SK-N-SH (cell line): ENCODE measurements at regions not wholly inside any gene's neighbourhood (a gene's known extent, or its start where the extent isn't known, plus 50 kb on each side); places are given as distances from the start of the nearest gene placed in this dataset.

Experiments
- CTCF ChIA-PET: fragments of 300-600, 350-600 bp; formaldehyde crosslinking; extraction: SDS; loops from one replicate; lab custom pipeline; 2021; lab: Yijun Ruan, JAX
- POLR2A ChIA-PET: fragments of 350-600 bp; sonication (Branson Sonifier 250); formaldehyde crosslinking; extraction: SDS; loops from one replicate; lab custom pipeline; 2020; ENCODE audit warnings: antibody characterized with exemption, inconsistent platforms; lab: Yijun Ruan, JAX
- DNase-seq: peaks from one replicate; pipeline ENCODE4 v3.0.0; 2012
- H2AFZ ChIP-seq: fragments of 200-600 bp; sonication (generic); 2 replicates; pipeline ENCODE4 v1.8.1; 2016; ENCODE audit warnings: antibody characterized with exemption, mild to moderate bottlenecking, low read depth
- H3F3A ChIP-seq: fragments of 200-600 bp; sonication (generic); replicated peaks from 2 replicates; pipeline ENCODE3; 2016; ENCODE audit warnings: antibody characterized with exemption, mild to moderate bottlenecking; ENCODE audit not compliant: insufficient read depth
- H3K27ac ChIP-seq, 2 experiments: fragments of 200-500 bp in 1 of 2; fragments of 200-600 bp in 1 of 2; sonication (Bioruptor generic) in 1 of 2; sonication (generic), shearing (Covaris generic) in 1 of 2; 2 replicates each; pipeline versions ENCODE4 v1.5.1 to v1.6.1; 2014 to 2016; ENCODE audit warnings: low read depth in 2 of 2, inconsistent platforms in 1 of 2, low read length in 1 of 2, mild to moderate bottlenecking in 1 of 2, mixed read lengths in 1 of 2
- H3K27me3 ChIP-seq: fragments of 200-600 bp; sonication (generic), shearing (Covaris generic); 2 replicates; pipeline ENCODE4 v1.6.1; 2016; ENCODE audit warnings: mixed run types; ENCODE audit not compliant: insufficient read depth
- H3K36me3 ChIP-seq, 2 experiments: fragments of 200-500 bp in 1 of 2; fragments of 200-600 bp in 1 of 2; sonication (Bioruptor generic) in 1 of 2; sonication (generic) in 1 of 2; replicated peaks in 1 of 2; 2 replicates each; pipeline versions ENCODE3 to v1.5.1; 2014 to 2016; ENCODE audit warnings: low read length in 1 of 2, mild to moderate bottlenecking in 1 of 2; ENCODE audit not compliant: insufficient read depth in 2 of 2, control insufficient read depth in 1 of 2
- H3K4me1 ChIP-seq, 2 experiments: fragments of 200-500 bp in 1 of 2; fragments of 200-600 bp in 1 of 2; sonication (Bioruptor generic) in 1 of 2; sonication (generic), shearing (Covaris generic) in 1 of 2; 2 replicates each; pipeline versions ENCODE4 v1.5.1 to v1.6.1; 2014 to 2016; ENCODE audit warnings: low read depth in 1 of 2, low read length in 1 of 2, mixed run types in 1 of 2; ENCODE audit not compliant: insufficient read depth in 2 of 2, control insufficient read depth in 1 of 2
- H3K4me2 ChIP-seq: fragments of 200-600 bp; sonication (generic), shearing (Covaris generic); 2 replicates; pipeline ENCODE4 v1.6.1; 2017; ENCODE audit warnings: mixed run types
- H3K4me3 ChIP-seq, 2 experiments: fragments of 200-500 bp in 1 of 2; fragments of 200-600 bp in 1 of 2; sonication (Bioruptor generic) in 1 of 2; sonication (generic), shearing (Covaris generic) in 1 of 2; 2 replicates each; pipeline versions ENCODE4 v1.5.1 to v1.8.1; 2014 to 2016; ENCODE audit warnings: low read depth in 2 of 2, inconsistent platforms in 1 of 2, low read length in 1 of 2, mild to moderate bottlenecking in 1 of 2, mixed read lengths in 1 of 2, moderate library complexity in 1 of 2
- H3K79me2 ChIP-seq: fragments of 200-600 bp; sonication (generic); 2 replicates; pipeline ENCODE4 v1.8.1; 2017; ENCODE audit warnings: mild to moderate bottlenecking; ENCODE audit not compliant: insufficient read depth
- H3K9ac ChIP-seq: fragments of 200-600 bp; sonication (generic); 2 replicates; pipeline ENCODE4 v1.6.1; 2017; ENCODE audit warnings: mixed run types
- H3K9me2 ChIP-seq: fragments of 200-600 bp; sonication (generic); 2 replicates; pipeline ENCODE4 v1.6.1; 2017; ENCODE audit warnings: mixed run types
- H3K9me3 ChIP-seq: fragments of 200-600 bp; sonication (generic); 2 replicates; pipeline ENCODE4 v1.6.1; 2017; ENCODE audit warnings: mixed run types, mild to moderate bottlenecking, moderate library complexity
- H4K20me1 ChIP-seq: fragments of 200-600 bp; sonication (generic); 2 replicates; pipeline ENCODE4 v1.6.1; 2017; ENCODE audit warnings: mild to moderate bottlenecking, mixed run types; ENCODE audit not compliant: insufficient read depth
- CHD2 ChIP-seq: fragments of 150-350 bp; IDR thresholded peaks from 2 replicates; pipeline ENCODE4 v1.6.1; 2018; ENCODE audit warnings: low read length; ENCODE audit not compliant: partially characterized antibody
- EP300 ChIP-seq, 2 experiments: IDR thresholded peaks; 2 replicates each; pipeline versions ENCODE4 v1.4.0 to v1.6.1; 2012; ENCODE audit warnings: borderline replicate concordance in 1 of 2, low read depth in 1 of 2, low read length in 1 of 2
- JUND ChIP-seq: IDR thresholded peaks from 2 replicates; pipeline ENCODE4 v1.4.0; 2012
- MEF2A ChIP-seq: IDR thresholded peaks from 2 replicates; pipeline ENCODE4 v1.4.0; 2012; ENCODE audit warnings: low read depth, borderline replicate concordance
- POLR2AphosphoS5 ChIP-seq: IDR thresholded peaks from 2 replicates; pipeline ENCODE4 v1.6.1; 2012; ENCODE audit warnings: low read depth, low read length
- RAD21 ChIP-seq: IDR thresholded peaks from 2 replicates; pipeline ENCODE4 v1.6.1; 2012; ENCODE audit warnings: mild to moderate bottlenecking, low read length
- RFX5 ChIP-seq: IDR thresholded peaks from 2 replicates; pipeline ENCODE4 v1.6.1; 2012; ENCODE audit warnings: mild to moderate bottlenecking, improper control_type of control experiment, low read length
- SIN3A ChIP-seq: IDR thresholded peaks from 2 replicates; pipeline ENCODE4 v1.6.1; 2012; ENCODE audit warnings: low read depth, mild to moderate bottlenecking, low read length, moderate library complexity, borderline replicate concordance
- TAF1 ChIP-seq: IDR thresholded peaks from 2 replicates; pipeline ENCODE4 v1.6.1; 2012; ENCODE audit warnings: low read depth, mild to moderate bottlenecking, low read length, moderate library complexity, borderline replicate concordance
- TEAD4 ChIP-seq: IDR thresholded peaks from 2 replicates; pipeline ENCODE4 v1.4.0; 2012; ENCODE audit warnings: mild to moderate bottlenecking, borderline replicate concordance; ENCODE audit not compliant: insufficient read depth
- YY1 ChIP-seq: IDR thresholded peaks from 2 replicates; pipeline ENCODE4 v1.4.0; 2012; ENCODE audit warnings: low read depth, mild to moderate bottlenecking
- WGBS: methylation state at CpG from one replicate; pipeline ENCODE4 v1.1.6; 2017; ENCODE audit warnings: low lambda C conversion rate; 5-methylcytosine and 5-hydroxymethylcytosine counted together
- TF ChIP-seq, protein P1 (sequence below): fragments of 200-600 bp; sonication (generic); IDR thresholded peaks from 2 replicates; pipeline ENCODE4 v1.6.1; 2017; ENCODE audit warnings: antibody characterized with exemption, mild to moderate bottlenecking, moderate library complexity
- TF ChIP-seq, protein P2 (sequence below): IDR thresholded peaks from 2 replicates; pipeline ENCODE4 v1.6.1; 2012; ENCODE audit warnings: mild to moderate bottlenecking, low read depth, low read length, moderate library complexity
- TF ChIP-seq, protein P3 (sequence below): fragments of 150-350 bp; IDR thresholded peaks from 2 replicates; pipeline ENCODE4 v1.6.1; 2017; ENCODE audit warnings: antibody characterized with exemption, low read length, low read depth, borderline replicate concordance
- TF ChIP-seq, protein P4 (sequence below): IDR thresholded peaks from 2 replicates; pipeline ENCODE4 v1.4.0; 2012; ENCODE audit warnings: low read depth, borderline replicate concordance

DNA sequence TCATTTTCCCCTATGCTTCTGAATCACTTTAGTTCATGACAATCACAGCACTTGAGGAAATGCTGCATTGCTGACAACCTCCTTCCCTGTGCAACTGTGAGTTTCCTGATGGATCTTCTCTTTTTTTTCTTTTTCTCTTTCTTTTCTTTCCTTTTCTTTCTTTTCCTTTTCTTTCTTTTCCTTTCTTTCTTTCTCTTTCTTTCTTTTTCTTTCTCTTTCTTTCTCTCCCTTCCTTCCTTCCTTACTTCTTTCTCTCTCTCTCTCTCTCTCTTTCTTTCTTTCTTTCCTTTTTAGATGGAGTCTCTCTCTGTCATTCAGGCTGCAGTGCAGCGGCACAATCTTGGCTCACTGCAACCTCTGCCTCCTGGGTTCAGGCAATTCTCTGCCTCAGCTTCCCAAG is 247.9 kb upstream of the HTR2A start:
- POLR2A ChIA-PET = no interaction called here

More for the DNA sequence above, 247.9 kb upstream of the HTR2A start:
- no peak for TF ChIP-seq TEAD4
- TF ChIP-seq MEF2A = no peak
- TF ChIP-seq RAD21 = no peak
- TF ChIP-seq SIN3A = no peak
- TF ChIP-seq, protein P1, sequence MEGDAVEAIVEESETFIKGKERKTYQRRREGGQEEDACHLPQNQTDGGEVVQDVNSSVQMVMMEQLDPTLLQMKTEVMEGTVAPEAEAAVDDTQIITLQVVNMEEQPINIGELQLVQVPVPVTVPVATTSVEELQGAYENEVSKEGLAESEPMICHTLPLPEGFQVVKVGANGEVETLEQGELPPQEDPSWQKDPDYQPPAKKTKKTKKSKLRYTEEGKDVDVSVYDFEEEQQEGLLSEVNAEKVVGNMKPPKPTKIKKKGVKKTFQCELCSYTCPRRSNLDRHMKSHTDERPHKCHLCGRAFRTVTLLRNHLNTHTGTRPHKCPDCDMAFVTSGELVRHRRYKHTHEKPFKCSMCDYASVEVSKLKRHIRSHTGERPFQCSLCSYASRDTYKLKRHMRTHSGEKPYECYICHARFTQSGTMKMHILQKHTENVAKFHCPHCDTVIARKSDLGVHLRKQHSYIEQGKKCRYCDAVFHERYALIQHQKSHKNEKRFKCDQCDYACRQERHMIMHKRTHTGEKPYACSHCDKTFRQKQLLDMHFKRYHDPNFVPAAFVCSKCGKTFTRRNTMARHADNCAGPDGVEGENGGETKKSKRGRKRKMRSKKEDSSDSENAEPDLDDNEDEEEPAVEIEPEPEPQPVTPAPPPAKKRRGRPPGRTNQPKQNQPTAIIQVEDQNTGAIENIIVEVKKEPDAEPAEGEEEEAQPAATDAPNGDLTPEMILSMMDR = no peak
- no peak for TF ChIP-seq YY1
- TF ChIP-seq JUND = no peak
- no peak for TF ChIP-seq TAF1
- no peak for TF ChIP-seq CHD2
- TF ChIP-seq, protein P2, sequence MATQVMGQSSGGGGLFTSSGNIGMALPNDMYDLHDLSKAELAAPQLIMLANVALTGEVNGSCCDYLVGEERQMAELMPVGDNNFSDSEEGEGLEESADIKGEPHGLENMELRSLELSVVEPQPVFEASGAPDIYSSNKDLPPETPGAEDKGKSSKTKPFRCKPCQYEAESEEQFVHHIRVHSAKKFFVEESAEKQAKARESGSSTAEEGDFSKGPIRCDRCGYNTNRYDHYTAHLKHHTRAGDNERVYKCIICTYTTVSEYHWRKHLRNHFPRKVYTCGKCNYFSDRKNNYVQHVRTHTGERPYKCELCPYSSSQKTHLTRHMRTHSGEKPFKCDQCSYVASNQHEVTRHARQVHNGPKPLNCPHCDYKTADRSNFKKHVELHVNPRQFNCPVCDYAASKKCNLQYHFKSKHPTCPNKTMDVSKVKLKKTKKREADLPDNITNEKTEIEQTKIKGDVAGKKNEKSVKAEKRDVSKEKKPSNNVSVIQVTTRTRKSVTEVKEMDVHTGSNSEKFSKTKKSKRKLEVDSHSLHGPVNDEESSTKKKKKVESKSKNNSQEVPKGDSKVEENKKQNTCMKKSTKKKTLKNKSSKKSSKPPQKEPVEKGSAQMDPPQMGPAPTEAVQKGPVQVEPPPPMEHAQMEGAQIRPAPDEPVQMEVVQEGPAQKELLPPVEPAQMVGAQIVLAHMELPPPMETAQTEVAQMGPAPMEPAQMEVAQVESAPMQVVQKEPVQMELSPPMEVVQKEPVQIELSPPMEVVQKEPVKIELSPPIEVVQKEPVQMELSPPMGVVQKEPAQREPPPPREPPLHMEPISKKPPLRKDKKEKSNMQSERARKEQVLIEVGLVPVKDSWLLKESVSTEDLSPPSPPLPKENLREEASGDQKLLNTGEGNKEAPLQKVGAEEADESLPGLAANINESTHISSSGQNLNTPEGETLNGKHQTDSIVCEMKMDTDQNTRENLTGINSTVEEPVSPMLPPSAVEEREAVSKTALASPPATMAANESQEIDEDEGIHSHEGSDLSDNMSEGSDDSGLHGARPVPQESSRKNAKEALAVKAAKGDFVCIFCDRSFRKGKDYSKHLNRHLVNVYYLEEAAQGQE = no peak
- TF ChIP-seq, protein P3, sequence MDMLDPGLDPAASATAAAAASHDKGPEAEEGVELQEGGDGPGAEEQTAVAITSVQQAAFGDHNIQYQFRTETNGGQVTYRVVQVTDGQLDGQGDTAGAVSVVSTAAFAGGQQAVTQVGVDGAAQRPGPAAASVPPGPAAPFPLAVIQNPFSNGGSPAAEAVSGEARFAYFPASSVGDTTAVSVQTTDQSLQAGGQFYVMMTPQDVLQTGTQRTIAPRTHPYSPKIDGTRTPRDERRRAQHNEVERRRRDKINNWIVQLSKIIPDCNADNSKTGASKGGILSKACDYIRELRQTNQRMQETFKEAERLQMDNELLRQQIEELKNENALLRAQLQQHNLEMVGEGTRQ = no peak
- TF ChIP-seq POLR2AphosphoS5 = no peak
- TF ChIP-seq, protein P4, sequence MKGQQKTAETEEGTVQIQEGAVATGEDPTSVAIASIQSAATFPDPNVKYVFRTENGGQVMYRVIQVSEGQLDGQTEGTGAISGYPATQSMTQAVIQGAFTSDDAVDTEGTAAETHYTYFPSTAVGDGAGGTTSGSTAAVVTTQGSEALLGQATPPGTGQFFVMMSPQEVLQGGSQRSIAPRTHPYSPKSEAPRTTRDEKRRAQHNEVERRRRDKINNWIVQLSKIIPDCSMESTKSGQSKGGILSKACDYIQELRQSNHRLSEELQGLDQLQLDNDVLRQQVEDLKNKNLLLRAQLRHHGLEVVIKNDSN = no peak
- TF ChIP-seq EP300 (IDR thresholded peaks at IDR 0.05; ENCODE audit: borderline replicate concordance in 1 of 2, low read depth in 1 of 2, low read length in 1 of 2) = no peak
- no peak for TF ChIP-seq RFX5
- no peak overlapping the region for H3K4me3 ChIP-seq
- H3F3A ChIP-seq = no peaks in the 10 kb centered on the region
- no peak overlapping the region for H3K9ac ChIP-seq
- no peaks in the 10 kb centered on the region for H3K27me3 ChIP-seq
- H3K9me2 ChIP-seq = no peaks in the 10 kb centered on the region
- no peaks in the 10 kb centered on the region for H3K9me3 ChIP-seq
- DNase-seq = no peak
- 79% methylated on average over 1 of the region's 1 CpG for WGBS
- H3K79me2 ChIP-seq = no peaks in the 10 kb centered on the region
- H3K36me3 ChIP-seq = no peaks in the 10 kb centered on the region
- no peaks in the 10 kb centered on the region for H4K20me1 ChIP-seq
- CTCF ChIA-PET = no interaction called here
- no peak overlapping the region for H3K27ac ChIP-seq
- H2AFZ ChIP-seq = no peak overlapping the region
- H3K4me2 ChIP-seq = no peak overlapping the region
- peaks cover 0 to 7% of the 10 kb centered on the region in 2 experiments; a peak in 2 of 4 replicates for H3K4me1 ChIP-seq
